Amniotic epithelial cell (primary cell): ENCODE measurements at regions not wholly inside any gene's neighbourhood (a gene's known extent, or its start where the extent isn't known, plus 50 kb on each side); places are given as distances from the start of the nearest gene placed in this dataset.

Experiments used
- DNase-seq: peaks from one replicate; pipeline ENCODE4 v3.0.0-alpha.2; 2010; ENCODE audit warnings: low read depth

DNA sequence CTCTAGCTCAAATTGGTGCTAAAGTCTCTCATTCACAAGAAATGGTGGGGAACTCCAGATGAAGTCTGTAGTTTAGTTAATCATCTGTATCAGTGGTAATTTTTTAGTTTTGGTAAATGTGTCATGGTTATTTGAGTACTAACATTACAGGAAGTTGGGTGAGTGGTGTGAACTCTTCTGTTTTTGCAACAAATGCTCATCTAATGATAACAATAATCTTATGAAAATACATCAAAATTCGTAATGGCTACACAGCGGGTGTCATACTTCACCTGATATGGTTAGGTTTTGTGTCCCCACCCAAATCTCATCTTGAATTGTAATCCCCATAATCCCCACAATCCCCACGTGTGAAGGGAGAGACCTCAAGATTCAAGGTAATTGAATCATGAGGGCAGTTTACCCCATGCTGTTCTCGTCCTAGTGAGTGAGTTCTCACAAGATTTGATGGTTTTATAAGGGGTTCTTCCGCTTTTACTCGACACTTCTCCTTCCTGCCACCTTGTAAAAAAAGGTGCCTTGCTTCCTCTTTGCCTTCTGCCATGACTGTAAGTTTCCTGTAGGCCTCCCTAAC is 209.3 kb upstream of the FOXN3 start:
- no peak for DNase-seq

- DNase-seq = no peak
Measured at GRCh38 chr14:89625731-89626232, 208.7 kb upstream of the FOXN3 start.

DNA sequence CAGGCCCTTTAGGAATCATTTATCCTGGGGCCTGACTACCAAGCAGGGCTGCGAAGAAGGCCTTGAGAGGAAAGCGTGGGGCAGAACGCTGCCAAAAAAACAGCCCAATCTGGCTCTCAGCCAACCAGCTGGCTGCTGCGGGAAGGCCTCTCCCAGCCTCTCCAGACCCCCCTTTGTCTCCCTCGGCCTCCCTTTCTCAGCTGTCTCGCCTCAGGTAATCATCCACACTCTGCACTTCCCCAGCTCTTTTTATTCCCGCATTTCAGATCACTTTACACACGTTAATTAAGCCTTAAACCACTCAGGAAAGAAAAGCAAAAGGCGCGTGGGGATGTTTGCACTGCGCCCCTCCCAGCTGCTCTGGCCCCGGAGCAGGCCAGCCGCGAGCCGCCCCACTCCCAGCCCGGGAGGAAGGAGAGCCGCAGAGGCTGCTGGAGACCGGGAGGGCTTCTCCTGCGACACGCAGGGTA is 208.2 kb upstream of the FOXN3 start:
- no peak for DNase-seq

- no peak for DNase-seq
Measured at GRCh38 chr14:89624500-89625156, 207.6 kb upstream of the FOXN3 start.

GRCh38 chr14:89621791-89622638 is 205.0 kb upstream of the FOXN3 start:
- no peak for DNase-seq

- DNase-seq = no peak
Measured at GRCh38 chr14:89621009-89621421, 204.0 kb upstream of the FOXN3 start.

GRCh38 chr14:89620436-89620835 is 203.4 kb upstream of the FOXN3 start:
- no peak for DNase-seq

DNA sequence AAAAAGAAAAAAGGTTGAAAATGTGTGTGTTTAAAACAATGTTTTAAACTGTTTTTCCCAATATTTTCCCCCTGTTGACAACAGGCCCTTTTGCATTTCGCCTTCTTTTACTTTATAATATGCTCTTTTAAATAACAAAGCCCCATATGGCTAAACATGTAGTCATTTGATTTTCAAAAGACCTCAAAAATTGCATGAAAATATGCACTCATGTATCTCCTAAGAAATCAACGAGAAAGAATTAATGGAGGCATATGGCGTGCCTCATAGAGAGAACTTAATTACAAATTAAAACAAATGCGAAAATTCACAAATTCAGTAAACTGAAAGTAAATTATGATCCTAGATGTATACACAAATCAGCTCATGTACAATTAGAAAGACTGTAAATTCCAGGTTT is 202.6 kb upstream of the FOXN3 start:
- no peak for DNase-seq

- peak; percentile 65 for DNase-seq
Measured at GRCh38 chr14:89618811-89619551, 201.9 kb upstream of the FOXN3 start.

- peak; percentile 39 for DNase-seq
Measured at GRCh38 chr14:89618330-89618708, 201.3 kb upstream of the FOXN3 start.

GRCh38 chr14:89617481-89618329 is 200.7 kb upstream of the FOXN3 start:
- DNase-seq = no peak

- DNase-seq = peak; percentile 75
Measured at GRCh38 chr14:89616852-89617341, 199.9 kb upstream of the FOXN3 start.

- no peak for DNase-seq
Measured at GRCh38 chr14:89616425-89616824, 199.4 kb upstream of the FOXN3 start.

- DNase-seq = no peak
Measured at GRCh38 chr14:89615421-89615820, 198.4 kb upstream of the FOXN3 start.

DNA sequence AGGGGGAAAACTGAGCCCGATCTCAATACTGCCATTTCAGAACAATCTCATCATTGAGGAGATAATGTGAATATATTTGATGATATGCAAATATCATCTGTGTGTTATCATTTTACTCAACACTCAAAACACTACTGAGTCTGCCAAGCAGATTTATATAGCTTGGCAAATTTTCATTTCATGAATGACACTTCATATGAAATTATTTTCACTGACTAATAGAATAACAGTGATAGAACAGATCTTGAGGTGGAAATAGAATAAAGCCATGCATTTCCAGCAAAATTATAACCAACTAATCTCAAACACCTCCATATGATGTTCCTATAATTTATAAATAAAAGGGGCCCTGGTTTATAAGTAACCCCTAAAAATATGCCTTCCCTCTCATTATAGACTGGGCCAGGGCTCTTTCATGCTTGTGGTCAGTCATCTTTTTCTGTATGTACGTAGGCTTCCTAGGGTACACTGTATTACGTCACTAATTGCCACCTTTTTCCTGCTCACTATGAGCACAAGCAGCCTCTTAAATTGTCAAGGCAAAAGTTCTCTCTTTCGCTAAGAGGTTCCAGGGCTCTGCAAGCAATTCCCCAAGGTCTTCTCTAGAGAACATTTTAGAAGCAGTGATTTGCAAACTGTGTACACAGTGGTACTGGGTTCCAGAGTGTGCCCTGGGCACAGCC is 197.1 kb upstream of the FOXN3 start:
- DNase-seq = no peak

GRCh38 chr14:89613260-89614008 is 196.4 kb upstream of the FOXN3 start:
- DNase-seq = no peak

- no peak for DNase-seq
Measured at GRCh38 chr14:89609500-89610100, 192.6 kb upstream of the FOXN3 start.

GRCh38 chr14:89607453-89607852 is 190.4 kb upstream of the FOXN3 start:
- DNase-seq = no peak

DNA sequence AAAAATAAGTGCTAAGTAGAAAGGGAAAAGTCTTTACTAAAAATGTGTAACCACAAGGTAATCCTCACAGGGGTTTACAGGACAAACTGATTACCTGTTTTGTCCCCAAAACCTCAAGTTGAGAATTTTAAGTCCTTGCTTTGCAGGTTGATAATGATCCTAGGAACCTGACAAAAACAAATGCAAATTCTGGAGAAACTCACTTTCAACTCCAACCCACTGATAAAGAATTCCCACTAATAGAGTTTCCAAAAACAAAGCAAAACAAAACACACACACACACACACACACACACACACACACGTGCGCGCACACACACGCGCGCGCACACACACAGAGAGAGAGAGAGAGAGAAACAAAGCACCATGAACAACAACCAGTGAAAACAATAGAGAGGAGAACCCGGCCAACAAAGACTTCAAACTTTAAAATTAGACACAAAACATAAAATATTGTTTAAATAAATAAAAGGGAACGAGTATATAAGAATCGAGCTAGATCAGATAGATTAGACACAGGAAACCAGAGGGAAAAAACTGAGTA is 187.0 kb upstream of the FOXN3 start:
- DNase-seq = no peak
